Lower leg skin (tissue), 3 donors: ENCODE measurements at regions not wholly inside any gene's neighbourhood (a gene's known extent, or its start where the extent isn't known, plus 50 kb on each side); places are given as distances from the start of the nearest gene placed in this dataset.

ENCODE experiments used
- CTCF ChIP-seq, 3 donors: fragments of 450-650 bp; IDR thresholded peaks; one replicate each; pipeline ENCODE4 v1.5.1; 2016; ENCODE audit warnings: antibody characterized with exemption in 3 of 3, mild to moderate bottlenecking in 3 of 3, moderate library complexity in 2 of 3
- POLR2A ChIP-seq, 2 donors: fragments of 450-650 bp; IDR thresholded peaks; one replicate each; pipeline ENCODE4 v1.6.1; 2016 to 2017; ENCODE audit warnings: antibody characterized with exemption in 2 of 2, mild to moderate bottlenecking in 1 of 2, moderate library complexity in 1 of 2

DNA sequence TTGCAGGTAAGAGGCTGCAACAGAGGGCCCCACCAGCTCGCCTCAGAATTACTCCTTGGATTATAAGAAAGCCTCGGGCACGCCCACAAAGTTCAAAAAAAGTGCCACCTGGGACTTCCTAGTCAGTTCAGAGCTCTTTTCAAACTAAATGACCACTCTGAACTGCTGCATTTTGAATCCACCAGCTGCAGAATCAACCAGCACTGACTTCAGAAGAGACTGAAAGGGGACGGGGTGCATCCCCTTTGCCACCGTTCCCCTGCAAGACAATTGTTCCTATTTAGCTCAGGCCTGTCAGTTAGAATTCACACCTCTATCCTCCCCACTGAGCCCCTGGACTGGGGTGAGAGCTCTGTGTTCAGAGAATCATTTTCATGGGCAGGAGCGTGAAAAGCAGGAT lies 181.4 kb upstream of the GADL1 start:
- TF ChIP-seq POLR2A (IDR thresholded peaks at IDR 0.05) (no peak), CTCF (IDR thresholded peaks at IDR 0.05) (no peak)
